IPS-15b (cell line): ENCODE measurements at regions not wholly inside any gene's neighbourhood (a gene's known extent, or its start where the extent isn't known, plus 50 kb on each side); places are given as distances from the start of the nearest gene placed in this dataset.

Experiments
- H3K27me3 ChIP-seq: one replicate; pipeline ENCODE4 v1.6.1; 2013; ENCODE audit warnings: low read length; ENCODE audit not compliant: control insufficient read depth, insufficient read depth
- H3K36me3 ChIP-seq: one replicate; pipeline ENCODE4 v1.6.1; 2013; ENCODE audit warnings: low read length; ENCODE audit not compliant: control insufficient read depth, insufficient read depth
- H3K4me1 ChIP-seq: one replicate; pipeline ENCODE4 v1.6.1; 2013; ENCODE audit warnings: mild to moderate bottlenecking, low read length; ENCODE audit not compliant: control insufficient read depth, insufficient read depth
- H3K4me3 ChIP-seq: one replicate; pipeline ENCODE4 v1.5.1; 2013; ENCODE audit warnings: low read depth, low read length
- H3K9ac ChIP-seq: one replicate; pipeline ENCODE4 v1.6.1; 2013; ENCODE audit warnings: low read depth, mild to moderate bottlenecking, low read length
- H3K9me3 ChIP-seq: one replicate; pipeline ENCODE4 v1.6.1; 2013; ENCODE audit warnings: mild to moderate bottlenecking, low read length; ENCODE audit not compliant: control insufficient read depth, insufficient read depth

DNA sequence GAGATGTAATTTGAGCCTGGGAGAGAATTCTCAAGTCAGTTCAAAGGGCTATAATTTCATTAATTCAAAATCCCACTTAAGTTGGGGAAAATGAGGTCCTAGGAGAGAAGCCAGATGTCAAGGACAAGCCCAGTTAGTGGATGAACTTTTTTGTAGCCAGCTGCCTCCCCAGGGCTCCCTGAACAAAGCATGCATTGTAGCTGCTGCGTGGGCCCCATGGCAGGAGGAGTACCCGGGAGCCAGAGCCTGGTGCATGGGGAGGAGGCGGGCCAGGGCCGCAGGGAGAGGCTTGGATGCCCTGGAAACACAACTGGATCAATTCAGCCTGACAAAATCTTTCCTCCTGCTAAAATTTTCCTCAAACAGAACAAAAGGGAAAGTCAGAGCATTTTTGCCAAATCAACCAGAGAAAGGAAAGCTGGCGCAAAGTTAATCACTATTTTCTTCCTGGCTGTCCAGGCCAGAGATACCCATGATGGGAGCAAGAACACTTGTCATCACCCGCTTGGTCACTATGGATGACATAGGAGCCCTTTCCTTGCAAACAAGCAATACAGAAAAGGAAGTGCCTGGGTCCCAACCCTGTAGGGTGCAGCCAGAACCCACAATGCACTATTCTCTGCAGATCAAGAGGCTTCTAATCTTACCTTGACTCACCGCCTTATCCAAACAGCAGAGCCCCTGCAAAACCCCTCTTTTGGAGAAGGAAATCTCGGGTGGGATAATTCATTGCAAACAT, 248.1 kb upstream of the RAB4A start:
- H3K4me1 ChIP-seq = peaks cover 5% of the 10 kb centered on the region
- no peaks in the 10 kb centered on the region for H3K36me3 ChIP-seq
- H3K9ac ChIP-seq = no peak overlapping the region
- no peaks in the 10 kb centered on the region for H3K9me3 ChIP-seq
- no peak overlapping the region for H3K4me3 ChIP-seq
- H3K27me3 ChIP-seq = no peaks in the 10 kb centered on the region

DNA sequence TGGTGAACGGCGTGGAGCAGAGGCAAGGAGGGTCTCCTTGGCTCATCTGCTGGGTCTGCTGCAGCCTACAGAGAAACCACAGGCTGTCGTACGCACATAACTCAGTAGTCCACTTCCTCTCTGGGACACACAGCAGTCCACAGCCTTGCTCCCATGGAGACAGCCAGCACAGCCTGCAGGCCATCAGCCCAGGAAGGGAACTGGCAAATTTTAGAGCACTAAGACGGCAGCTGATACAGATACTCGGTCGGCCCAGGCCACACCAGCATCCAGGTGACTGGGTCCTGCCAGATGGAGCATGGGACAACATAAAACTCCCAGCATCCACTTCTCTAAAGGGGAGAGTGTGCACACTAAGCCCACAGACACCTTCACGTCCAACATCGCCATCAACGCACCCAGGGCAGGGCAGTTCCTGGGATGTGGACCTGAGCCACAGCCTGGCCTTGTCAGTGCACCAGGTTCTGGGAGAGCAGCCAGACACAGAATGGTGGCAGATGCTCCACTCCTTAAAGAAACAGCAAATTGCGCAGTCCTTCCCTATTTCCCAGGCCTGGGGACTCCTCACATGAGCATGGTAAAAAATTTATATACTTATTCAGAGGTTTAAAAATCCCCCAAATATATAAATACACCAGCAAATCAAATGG, 247.1 kb upstream of the RAB4A start:
- Histone ChIP-seq H3K27me3 (no peaks in the 10 kb centered on the region), H3K9me3 (no peaks in the 10 kb centered on the region), H3K4me3 (no peak overlapping the region), H3K4me1 (peaks cover 5% of the 10 kb centered on the region), H3K36me3 (no peaks in the 10 kb centered on the region), H3K9ac (no peak overlapping the region)

DNA sequence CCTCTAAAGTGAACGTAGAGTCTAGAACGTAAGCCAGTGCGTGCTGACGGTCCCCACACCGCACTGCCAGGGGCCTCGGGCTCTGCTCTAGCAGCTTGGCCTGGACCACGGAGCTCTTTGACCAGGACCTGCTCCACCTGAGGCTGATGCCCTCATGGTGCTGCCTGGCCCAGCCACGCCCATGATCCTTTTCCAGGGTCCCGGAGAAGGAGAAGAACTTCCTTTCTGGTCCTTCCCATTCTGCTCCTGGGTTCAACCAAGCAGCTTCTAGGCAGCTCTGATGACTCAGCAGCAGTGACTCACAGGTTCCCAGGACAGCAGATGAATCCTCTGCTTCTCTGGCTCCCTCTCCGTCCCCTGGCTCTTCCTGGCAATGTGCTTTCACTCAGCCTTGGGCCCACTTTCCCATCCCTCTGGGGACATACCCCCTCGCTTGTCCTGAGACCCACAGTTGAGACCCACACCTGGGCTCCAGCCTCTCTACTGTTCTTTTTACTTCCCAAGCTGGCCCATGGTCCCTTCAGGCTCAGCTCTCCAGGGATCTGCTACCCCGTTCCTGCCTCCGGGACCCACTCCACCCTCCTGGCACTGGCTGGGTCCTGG, 246.3 kb upstream of the RAB4A start:
- peaks cover 5% of the 10 kb centered on the region for H3K4me1 ChIP-seq
- H3K9me3 ChIP-seq = no peaks in the 10 kb centered on the region
- no peak overlapping the region for H3K4me3 ChIP-seq
- no peaks in the 10 kb centered on the region for H3K36me3 ChIP-seq
- no peaks in the 10 kb centered on the region for H3K27me3 ChIP-seq
- H3K9ac ChIP-seq = no peak overlapping the region

DNA sequence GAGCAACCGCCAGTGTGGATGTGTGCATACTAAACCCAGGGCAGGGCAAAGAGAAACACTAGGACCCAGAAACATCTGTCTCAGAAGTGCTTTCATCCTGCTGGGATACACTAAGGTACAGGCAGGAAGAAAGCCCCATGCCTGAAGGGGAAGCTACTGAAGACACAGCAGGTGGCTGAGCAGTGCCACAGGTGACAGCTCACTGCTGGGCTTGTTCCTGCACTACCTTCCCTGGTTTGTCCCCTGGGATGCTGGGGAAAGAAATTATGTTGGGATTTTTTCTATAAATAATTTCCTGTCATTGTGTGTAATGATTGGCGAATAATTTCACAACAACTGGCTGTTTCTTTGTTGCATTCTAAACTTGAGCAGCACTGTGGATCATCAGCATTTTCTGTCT, 245.3 kb upstream of the RAB4A start:
- Histone ChIP-seq H3K4me1 (peaks cover 5% of the 10 kb centered on the region), H3K9ac (no peak overlapping the region), H3K4me3 (no peak overlapping the region), H3K9me3 (no peaks in the 10 kb centered on the region), H3K36me3 (no peaks in the 10 kb centered on the region), H3K27me3 (no peaks in the 10 kb centered on the region)

DNA sequence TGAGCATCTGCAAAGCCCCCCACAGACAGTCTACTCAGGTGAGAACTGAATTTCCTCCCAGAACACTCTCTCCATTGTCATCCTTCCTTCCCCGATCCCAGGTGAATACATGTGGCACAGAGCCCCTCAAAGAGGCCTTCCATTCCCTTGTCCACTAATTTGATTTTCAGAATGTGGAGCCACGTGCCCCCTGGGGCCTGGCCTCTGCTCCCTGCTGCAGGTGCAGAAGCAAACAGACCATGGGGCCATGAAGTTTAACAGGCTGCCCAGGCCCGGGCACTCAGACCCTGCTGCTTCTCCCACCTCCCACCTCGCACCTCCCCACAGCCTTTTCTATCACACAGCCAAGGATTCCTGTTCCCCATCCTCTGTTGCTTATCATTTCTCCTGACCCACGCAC, 243.8 kb upstream of the RAB4A start:
- H3K4me3 ChIP-seq = no peak overlapping the region
- no peak overlapping the region for H3K9ac ChIP-seq

DNA sequence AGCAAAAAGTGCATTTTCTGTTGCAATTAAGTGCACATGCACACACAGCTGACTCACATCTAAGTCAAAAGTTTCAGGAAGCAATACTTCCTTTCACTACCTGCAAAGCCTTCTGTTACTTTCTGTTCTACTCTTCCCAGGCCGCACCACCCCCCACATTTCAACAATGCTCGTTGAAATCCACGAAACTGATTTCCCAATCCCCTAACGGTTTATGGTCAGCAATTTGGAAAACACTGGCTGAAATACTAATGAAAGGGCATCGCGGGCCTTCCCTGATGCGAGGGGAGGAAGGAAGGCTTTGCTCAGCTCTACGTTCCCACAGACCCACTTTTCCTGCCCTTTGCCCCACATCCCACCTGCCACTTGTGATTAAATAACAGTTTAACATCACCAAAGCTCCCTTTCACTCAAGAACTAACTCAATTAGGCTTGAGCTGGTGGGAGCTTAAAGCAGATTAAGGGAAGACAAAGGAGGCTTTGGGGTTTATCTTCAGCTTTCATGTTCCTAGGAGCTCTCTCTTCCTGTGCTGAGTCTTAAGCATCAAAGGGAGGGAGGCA, 243.2 kb upstream of the RAB4A start:
- H3K4me3 ChIP-seq = no peak overlapping the region
- no peaks in the 10 kb centered on the region for H3K27me3 ChIP-seq
- peaks cover 5% of the 10 kb centered on the region for H3K4me1 ChIP-seq
- no peaks in the 10 kb centered on the region for H3K36me3 ChIP-seq
- no peak overlapping the region for H3K9ac ChIP-seq
- H3K9me3 ChIP-seq = no peaks in the 10 kb centered on the region

More for the DNA sequence above, 243.8 kb upstream of the RAB4A start:
- Histone ChIP-seq H3K27me3 (no peaks in the 10 kb centered on the region), H3K9me3 (no peaks in the 10 kb centered on the region), H3K36me3 (no peaks in the 10 kb centered on the region), H3K4me1 (peaks cover 5% of the 10 kb centered on the region)

DNA sequence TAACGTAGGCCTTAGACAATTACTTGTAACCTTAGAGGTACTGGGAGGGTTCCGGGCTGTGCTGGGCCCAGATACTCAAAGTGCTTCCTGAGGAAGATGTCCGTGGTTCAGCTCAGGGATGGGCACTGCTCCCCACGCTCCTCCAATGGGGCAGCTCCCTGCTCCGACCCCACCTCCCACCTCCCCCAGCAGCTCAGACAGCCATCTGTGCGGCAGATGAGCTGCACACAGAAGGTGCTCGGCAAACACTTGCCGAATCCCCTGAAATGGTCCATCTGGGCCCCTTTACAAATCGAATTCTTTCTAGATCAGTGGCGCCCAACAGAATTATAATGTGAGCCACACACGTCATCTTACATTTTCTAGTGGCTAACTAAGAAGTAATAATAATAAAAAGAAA, 242.4 kb upstream of the RAB4A start:
- peaks cover 5% of the 10 kb centered on the region for H3K4me1 ChIP-seq
- no peak overlapping the region for H3K4me3 ChIP-seq
- no peaks in the 10 kb centered on the region for H3K9me3 ChIP-seq
- no peaks in the 10 kb centered on the region for H3K27me3 ChIP-seq
- no peak overlapping the region for H3K9ac ChIP-seq
- no peaks in the 10 kb centered on the region for H3K36me3 ChIP-seq

DNA sequence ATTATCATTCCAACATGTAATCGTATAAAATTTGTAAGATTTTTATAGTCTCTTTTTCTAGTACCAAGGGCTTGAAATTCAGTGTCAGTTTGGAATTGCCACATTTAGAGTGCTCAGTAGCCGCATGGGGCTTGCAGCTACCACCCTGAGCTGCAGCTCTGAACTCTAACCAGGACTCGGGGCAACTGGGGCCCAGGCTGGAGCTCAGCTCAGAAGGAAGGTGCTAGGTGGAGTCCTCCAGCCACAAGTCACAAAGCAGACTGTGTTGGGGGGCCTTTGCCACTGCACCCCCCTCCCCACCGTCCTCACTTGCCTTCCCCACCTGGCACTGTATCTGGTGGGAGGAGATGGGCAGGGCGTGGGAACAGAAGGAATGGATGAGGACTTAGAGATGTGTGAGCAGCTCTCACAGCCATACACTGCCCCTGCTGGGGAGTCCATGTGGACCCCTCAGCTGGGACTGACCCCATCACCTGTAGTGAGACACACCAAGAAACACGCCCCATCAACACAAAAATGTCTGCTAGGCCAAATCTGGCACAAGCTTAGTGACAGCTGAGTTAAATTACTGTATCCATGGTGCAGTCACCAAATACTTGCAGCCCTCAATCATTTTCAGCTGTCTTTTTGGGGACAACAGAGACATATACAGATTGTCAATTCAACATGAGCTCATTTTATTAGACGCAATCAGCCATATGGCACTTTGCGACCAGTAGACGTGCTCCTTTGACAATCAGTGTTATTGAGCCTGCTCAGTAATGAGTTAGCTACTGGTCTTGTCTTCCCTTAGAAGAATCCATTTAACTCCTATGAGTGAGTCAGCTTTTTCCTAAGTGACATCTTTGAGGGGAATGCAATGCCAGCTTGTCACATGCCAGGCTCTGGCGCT, 241.7 kb upstream of the RAB4A start:
- H3K4me3 ChIP-seq = no peak overlapping the region
- H3K9me3 ChIP-seq = no peaks in the 10 kb centered on the region
- H3K9ac ChIP-seq = no peak overlapping the region
- H3K27me3 ChIP-seq = no peaks in the 10 kb centered on the region
- H3K36me3 ChIP-seq = no peaks in the 10 kb centered on the region
- H3K4me1 ChIP-seq = peaks cover 5% of the 10 kb centered on the region

DNA sequence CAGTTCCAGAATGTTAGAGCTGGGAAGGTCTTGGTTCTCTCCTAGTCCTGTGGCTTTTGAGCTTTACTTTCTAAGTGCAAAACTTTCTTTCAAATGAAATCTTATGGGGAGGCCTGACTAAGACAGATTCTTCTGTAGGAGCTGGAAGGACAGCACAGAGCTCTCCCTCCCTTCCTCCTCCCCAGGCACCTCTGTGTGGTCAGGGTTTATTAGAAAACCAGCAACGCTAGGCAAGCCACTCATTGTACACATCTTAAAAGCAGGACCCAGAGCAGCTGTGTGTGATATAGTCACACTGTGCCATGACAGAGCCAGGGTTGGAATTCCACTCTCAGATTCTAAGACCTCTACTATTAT, 241.1 kb upstream of the RAB4A start:
- peaks cover 5% of the 10 kb centered on the region for H3K4me1 ChIP-seq
- H3K27me3 ChIP-seq = no peaks in the 10 kb centered on the region
- no peaks in the 10 kb centered on the region for H3K36me3 ChIP-seq
- H3K4me3 ChIP-seq = no peak overlapping the region
- no peak overlapping the region for H3K9ac ChIP-seq
- no peaks in the 10 kb centered on the region for H3K9me3 ChIP-seq

DNA sequence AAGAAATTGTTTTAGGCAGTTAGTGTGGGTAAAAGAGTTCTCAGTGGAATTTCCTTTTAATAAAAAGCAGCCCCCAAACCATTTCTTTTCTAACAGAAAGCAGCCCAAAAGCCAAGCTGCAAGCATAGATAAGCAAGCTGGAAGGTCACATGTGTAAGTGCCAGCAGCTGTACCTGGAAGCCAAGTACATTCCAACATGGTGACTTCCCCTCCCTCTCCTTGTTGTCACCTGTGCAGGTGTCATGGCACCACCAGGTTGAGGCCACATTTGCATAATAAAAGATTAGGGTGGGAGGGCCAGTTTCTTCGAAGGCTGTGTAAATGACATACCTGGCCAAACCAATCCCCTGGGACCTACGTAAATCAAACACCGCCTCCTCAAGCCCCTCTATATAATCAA, 240.3 kb upstream of the RAB4A start:
- Histone ChIP-seq H3K4me3 (no peak overlapping the region), H3K9ac (no peak overlapping the region), H3K4me1 (peaks cover 5% of the 10 kb centered on the region), H3K36me3 (no peaks in the 10 kb centered on the region), H3K9me3 (no peaks in the 10 kb centered on the region), H3K27me3 (no peaks in the 10 kb centered on the region)

DNA sequence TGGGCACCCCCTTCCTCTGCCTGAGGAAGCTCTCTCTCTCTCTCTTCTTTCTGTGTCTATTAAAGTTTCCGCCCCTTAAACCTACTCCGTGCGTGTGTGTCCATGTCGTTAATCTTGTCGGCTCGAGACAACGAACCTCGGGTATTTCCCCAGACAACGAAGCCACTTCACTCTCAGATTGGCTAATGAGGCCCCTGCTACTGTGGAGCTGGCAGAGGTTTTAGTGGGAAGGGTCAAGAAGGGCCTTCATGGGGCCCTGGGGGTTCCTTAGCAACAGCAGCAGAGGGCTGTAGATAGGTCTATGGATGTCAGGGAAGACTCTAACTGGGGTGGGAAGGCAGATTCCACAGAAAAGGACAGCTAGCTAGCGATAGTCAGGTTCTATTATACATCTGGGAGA, 239.8 kb upstream of the RAB4A start:
- H3K9me3 ChIP-seq = no peaks in the 10 kb centered on the region
- H3K36me3 ChIP-seq = no peaks in the 10 kb centered on the region
- H3K27me3 ChIP-seq = no peaks in the 10 kb centered on the region
- no peak overlapping the region for H3K4me3 ChIP-seq
- H3K4me1 ChIP-seq = peaks cover 5% of the 10 kb centered on the region
- no peak overlapping the region for H3K9ac ChIP-seq
